ENCODE measurements at regions not wholly inside any gene's neighbourhood (a gene's known extent, or its start where the extent isn't known, plus 50 kb on each side); places are given as distances from the start of the nearest gene placed in this dataset.
A peak's percentile ranks its signal among the peaks of the same experiment; 100 is the strongest.

DNA sequence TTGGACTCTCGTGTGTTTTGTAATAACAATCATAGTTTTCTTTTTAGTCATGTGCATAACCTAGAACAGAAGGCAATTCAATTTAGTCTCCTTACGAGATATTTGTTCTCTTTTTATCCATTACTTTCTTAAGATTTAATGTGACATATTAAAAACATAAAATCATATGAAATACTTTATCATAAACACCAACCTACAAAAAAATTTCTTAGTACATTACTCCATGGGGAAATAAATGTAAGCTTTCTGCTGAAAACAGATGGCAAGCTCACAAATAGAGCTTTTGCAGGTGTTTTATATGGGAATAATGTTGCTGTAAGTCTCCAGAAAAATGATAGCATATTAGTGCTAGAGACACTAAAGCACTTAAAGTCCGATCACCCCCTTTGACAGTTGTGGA, 1035.2 kb upstream of the ARRDC3 start:
- Mint-ChIP-seq H3K9me3 (ENCODE audit: low read depth) (peaks cover 23% of the 10 kb centered on the region), H3K27ac (ENCODE audit: unreplicated experiment) (no peak overlapping the region), H3K4me3 (ENCODE audit: unreplicated experiment) (no peak overlapping the region), H3K36me3 (ENCODE audit: low read depth) (peaks cover 10% of the 10 kb centered on the region), H3K27me3 (ENCODE audit: low read depth) (no peaks in the 10 kb centered on the region), H3K4me1 (ENCODE audit: low read depth) (no peaks in the 10 kb centered on the region)
- no peak for TF ChIP-seq CTCF (IDR thresholded peaks at IDR 0.05)
- DNase-seq (ENCODE audit: low spot score) = no peak

DNA sequence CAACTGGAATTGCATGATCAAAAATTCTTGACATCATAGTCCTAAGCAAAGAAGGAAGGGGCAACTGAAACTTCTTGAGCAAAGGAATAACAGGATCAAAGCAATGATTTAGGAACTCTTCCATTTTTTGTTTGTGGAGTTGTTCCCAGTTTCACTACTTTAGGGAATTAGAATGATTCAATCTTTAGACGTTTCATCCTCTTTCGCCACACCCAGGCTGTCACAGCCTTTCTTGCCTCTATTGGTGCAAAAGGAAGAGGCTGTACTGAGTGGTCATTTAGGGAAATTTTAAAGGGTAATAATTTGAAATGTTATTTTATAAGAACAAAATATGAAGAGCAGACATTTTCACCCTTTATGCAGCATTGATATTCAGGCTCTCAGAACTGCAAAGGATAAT, 1026.0 kb upstream of the ARRDC3 start:
- Mint-ChIP-seq H3K9me3 (ENCODE audit: low read depth) (no peaks in the 10 kb centered on the region), H3K36me3 (ENCODE audit: low read depth) (no peaks in the 10 kb centered on the region), H3K4me1 (ENCODE audit: low read depth) (peaks cover 4% of the 10 kb centered on the region), H3K27ac (ENCODE audit: unreplicated experiment) (no peak overlapping the region), H3K4me3 (ENCODE audit: unreplicated experiment) (no peak overlapping the region), H3K27me3 (ENCODE audit: low read depth) (no peaks in the 10 kb centered on the region)
- DNase-seq (ENCODE audit: low spot score) = no peak
- TF ChIP-seq CTCF (IDR thresholded peaks at IDR 0.05) = no peak

DNA sequence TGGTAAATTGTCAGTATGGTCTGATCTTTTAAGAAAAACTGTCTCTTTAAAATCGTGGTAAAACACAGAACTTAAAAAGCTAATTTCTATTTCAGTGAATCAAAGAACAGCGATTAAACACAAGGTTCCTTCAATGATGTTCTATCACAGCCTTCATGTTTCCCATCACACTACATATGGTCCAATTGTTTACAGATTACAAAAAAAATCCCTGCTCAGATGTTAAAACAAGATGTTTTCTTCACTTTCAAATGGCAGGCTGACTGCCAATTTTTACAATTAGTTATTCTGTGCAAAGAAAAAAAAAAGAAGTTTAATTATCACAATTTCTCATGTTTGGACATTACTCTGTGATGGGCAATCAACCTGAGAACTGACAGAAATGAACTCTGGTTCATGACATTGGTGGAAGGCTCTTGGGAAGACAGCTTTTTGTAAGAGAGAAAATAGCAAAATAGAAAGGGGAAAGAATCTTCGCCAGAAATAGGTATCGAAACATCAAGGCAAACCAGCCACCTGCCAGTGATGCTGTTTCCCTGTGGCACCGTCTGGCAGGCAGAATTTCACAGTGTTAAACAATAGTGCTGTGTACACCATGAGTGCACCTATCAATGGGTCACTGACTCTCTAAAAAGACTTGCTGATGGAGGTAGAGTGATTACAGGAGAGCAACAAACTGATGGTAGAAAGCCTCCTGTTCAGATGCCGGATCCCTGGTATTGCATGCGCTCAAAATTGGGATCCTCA, 1020.0 kb upstream of the ARRDC3 start:
- Mint-ChIP-seq H3K9me3 (ENCODE audit: low read depth) (no peaks in the 10 kb centered on the region), H3K27ac (ENCODE audit: unreplicated experiment) (no peak overlapping the region), H3K27me3 (ENCODE audit: low read depth) (no peaks in the 10 kb centered on the region), H3K36me3 (ENCODE audit: low read depth) (no peaks in the 10 kb centered on the region), H3K4me3 (ENCODE audit: unreplicated experiment) (no peak overlapping the region), H3K4me1 (ENCODE audit: low read depth) (peaks cover 6% of the 10 kb centered on the region)
- no peak for DNase-seq (ENCODE audit: low spot score)
- no peak for TF ChIP-seq CTCF (IDR thresholded peaks at IDR 0.05)

- H3K27me3 Mint-ChIP-seq (ENCODE audit: low read depth) = no peaks in the 10 kb centered on the region
- no peaks in the 10 kb centered on the region for H3K36me3 Mint-ChIP-seq (ENCODE audit: low read depth)
- no peak overlapping the region for H3K4me3 Mint-ChIP-seq (ENCODE audit: unreplicated experiment)
- H3K27ac Mint-ChIP-seq (ENCODE audit: unreplicated experiment) = peak overlapping the region; percentile 27
- no peak for TF ChIP-seq CTCF (IDR thresholded peaks at IDR 0.05)
- DNase-seq (ENCODE audit: low spot score) = no peak
- H3K4me1 Mint-ChIP-seq (ENCODE audit: low read depth) = peaks cover 6% of the 10 kb centered on the region
- H3K9me3 Mint-ChIP-seq (ENCODE audit: low read depth) = no peaks in the 10 kb centered on the region
Observed at GRCh38 chr5:92402045-92402444, 1018.9 kb upstream of the ARRDC3 start.

DNA sequence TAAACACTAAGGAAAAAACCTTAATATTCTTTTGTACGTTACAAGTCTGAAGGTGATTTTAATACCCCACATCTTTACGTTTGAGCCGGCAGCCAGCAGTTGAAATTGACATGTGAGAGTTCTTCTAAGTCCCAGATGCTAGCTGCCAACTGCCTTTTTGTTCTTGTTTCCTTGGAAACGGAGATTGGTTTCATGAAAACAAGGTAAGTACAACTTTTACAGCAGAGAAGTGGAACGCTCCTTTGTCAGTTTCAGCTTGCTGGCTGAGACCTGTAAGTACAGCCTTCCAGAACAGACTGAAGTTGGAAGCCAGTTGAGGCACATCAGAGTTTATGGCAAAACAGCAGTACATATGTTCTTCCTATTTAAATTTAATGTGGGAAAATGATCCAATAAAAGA, 1018.4 kb upstream of the ARRDC3 start:
- Mint-ChIP-seq H3K9me3 (ENCODE audit: low read depth) (no peaks in the 10 kb centered on the region), H3K4me1 (ENCODE audit: low read depth) (peaks cover 6% of the 10 kb centered on the region), H3K27me3 (ENCODE audit: low read depth) (no peaks in the 10 kb centered on the region), H3K4me3 (ENCODE audit: unreplicated experiment) (no peak overlapping the region), H3K36me3 (ENCODE audit: low read depth) (no peaks in the 10 kb centered on the region), H3K27ac (ENCODE audit: unreplicated experiment) (no peak overlapping the region)
- DNase-seq (ENCODE audit: low spot score) = no peak
- no peak for TF ChIP-seq CTCF (IDR thresholded peaks at IDR 0.05)
